Endodermal cell (in vitro differentiated cells): ENCODE measurements at regions not wholly inside any gene's neighbourhood (a gene's known extent, or its start where the extent isn't known, plus 50 kb on each side); places are given as distances from the start of the nearest gene placed in this dataset.

Experiments used
- DNase-seq: peaks from one replicate; pipeline ENCODE4 v3.0.0-alpha.2; 2017
- H3K27ac ChIP-seq: 2 replicates; pipeline ENCODE4 v1.5.1; 2013; ENCODE audit warnings: mild to moderate bottlenecking, low read depth, low read length, moderate library complexity
- H3K27me3 ChIP-seq: 2 replicates; pipeline ENCODE4 v1.6.1; 2013; ENCODE audit warnings: mild to moderate bottlenecking, low read length, moderate library complexity; ENCODE audit not compliant: insufficient read depth, control insufficient read depth, poor library complexity, severe bottlenecking
- H3K36me3 ChIP-seq: 2 replicates; pipeline ENCODE4 v1.7.0; 2013; ENCODE audit warnings: mild to moderate bottlenecking, low read length, moderate library complexity; ENCODE audit not compliant: control insufficient read depth, insufficient read depth
- H3K4me1 ChIP-seq: one replicate; pipeline ENCODE4 v1.7.0; 2013; ENCODE audit warnings: low read length; ENCODE audit not compliant: control insufficient read depth, insufficient read depth
- H3K4me3 ChIP-seq: 2 replicates; pipeline ENCODE4 v1.5.1; 2013; ENCODE audit warnings: mild to moderate bottlenecking, low read length, moderate library complexity
- H3K9ac ChIP-seq: 2 replicates; pipeline ENCODE4 v1.6.1; 2013; ENCODE audit warnings: mild to moderate bottlenecking, low read length, moderate library complexity; ENCODE audit not compliant: poor library complexity, severe bottlenecking; ENCODE audit errors: extremely low read depth
- H3K9me3 ChIP-seq: 2 replicates; pipeline ENCODE4 v1.6.1; 2013; ENCODE audit warnings: mild to moderate bottlenecking, low read length, moderate library complexity; ENCODE audit not compliant: control insufficient read depth
- H3K27ac Mint-ChIP-seq: 2 replicates; pipeline ENCODE4 v1.8.0; 2020; ENCODE audit warnings: mixed read lengths
- H3K27me3 Mint-ChIP-seq: 2 replicates; pipeline ENCODE4 v1.8.0; 2021; ENCODE audit warnings: mild to moderate bottlenecking, mixed read lengths; ENCODE audit not compliant: insufficient read depth
- H3K36me3 Mint-ChIP-seq: 2 replicates; pipeline ENCODE4 v1.8.0; 2020; ENCODE audit warnings: low read depth, mixed read lengths
- H3K4me1 Mint-ChIP-seq: 2 replicates; pipeline ENCODE4 v1.8.0; 2020; ENCODE audit warnings: mixed read lengths
- H3K4me3 Mint-ChIP-seq: 2 replicates; pipeline ENCODE4 v1.8.0; 2020; ENCODE audit warnings: mild to moderate bottlenecking, moderate library complexity, mixed read lengths
- H3K9me3 Mint-ChIP-seq: 2 replicates; pipeline ENCODE4 v1.8.0; 2020; ENCODE audit warnings: mild to moderate bottlenecking, mixed read lengths
- WGBS, 2 experiments: methylation state at CpG; one replicate each; pipeline versions ENCODE4 v1.1.5 to v1.1.7; 2013; ENCODE audit warnings: missing lambda C conversion rate in 2 of 2, mixed read lengths in 1 of 2; ENCODE audit not compliant: insufficient coverage in 1 of 2, insufficient read length in 1 of 2; 5-methylcytosine and 5-hydroxymethylcytosine counted together
- TF ChIP-seq, protein P1 (sequence below): fragments of 200-600 bp; sonication (generic); conservative IDR thresholded peaks from 2 replicates; pipeline ENCODE4 v1.5.0; 2021; ENCODE audit warnings: antibody characterized with exemption, mild to moderate bottlenecking

GRCh38 chr2:41445865-41446264 is 602.0 kb upstream of the PKDCC start:
- 81 to 94% methylated on average over 2 to 4 of the region's 4 CpGs for WGBS, 2 experiments
- TF ChIP-seq, protein P1, sequence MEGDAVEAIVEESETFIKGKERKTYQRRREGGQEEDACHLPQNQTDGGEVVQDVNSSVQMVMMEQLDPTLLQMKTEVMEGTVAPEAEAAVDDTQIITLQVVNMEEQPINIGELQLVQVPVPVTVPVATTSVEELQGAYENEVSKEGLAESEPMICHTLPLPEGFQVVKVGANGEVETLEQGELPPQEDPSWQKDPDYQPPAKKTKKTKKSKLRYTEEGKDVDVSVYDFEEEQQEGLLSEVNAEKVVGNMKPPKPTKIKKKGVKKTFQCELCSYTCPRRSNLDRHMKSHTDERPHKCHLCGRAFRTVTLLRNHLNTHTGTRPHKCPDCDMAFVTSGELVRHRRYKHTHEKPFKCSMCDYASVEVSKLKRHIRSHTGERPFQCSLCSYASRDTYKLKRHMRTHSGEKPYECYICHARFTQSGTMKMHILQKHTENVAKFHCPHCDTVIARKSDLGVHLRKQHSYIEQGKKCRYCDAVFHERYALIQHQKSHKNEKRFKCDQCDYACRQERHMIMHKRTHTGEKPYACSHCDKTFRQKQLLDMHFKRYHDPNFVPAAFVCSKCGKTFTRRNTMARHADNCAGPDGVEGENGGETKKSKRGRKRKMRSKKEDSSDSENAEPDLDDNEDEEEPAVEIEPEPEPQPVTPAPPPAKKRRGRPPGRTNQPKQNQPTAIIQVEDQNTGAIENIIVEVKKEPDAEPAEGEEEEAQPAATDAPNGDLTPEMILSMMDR, result no peak
- Histone ChIP-seq H3K27ac (no peak overlapping the region), H3K9ac (no peak overlapping the region), H3K36me3 (no peaks in the 10 kb centered on the region), H3K27me3 (no peaks in the 10 kb centered on the region), H3K4me3 (no peak overlapping the region), H3K9me3 (no peaks in the 10 kb centered on the region), H3K4me1 (no peaks in the 10 kb centered on the region)
- Mint-ChIP-seq H3K4me3 (no peak overlapping the region), H3K9me3 (no peaks in the 10 kb centered on the region), H3K4me1 (no peaks in the 10 kb centered on the region), H3K27ac (no peak overlapping the region), H3K27me3 (no peaks in the 10 kb centered on the region), H3K36me3 (no peaks in the 10 kb centered on the region)
- no peak for DNase-seq

- Histone ChIP-seq H3K9me3 (no peaks in the 10 kb centered on the region), H3K27ac (no peak overlapping the region), H3K4me1 (no peaks in the 10 kb centered on the region), H3K36me3 (no peaks in the 10 kb centered on the region), H3K4me3 (no peak overlapping the region), H3K27me3 (no peaks in the 10 kb centered on the region), H3K9ac (no peak overlapping the region)
- 82 to 100% methylated on average over 1 of the region's 1 CpG for WGBS, 2 experiments
- no peaks in the 10 kb centered on the region for H3K27me3 Mint-ChIP-seq
- H3K36me3 Mint-ChIP-seq, result no peaks in the 10 kb centered on the region
- TF ChIP-seq, protein P1, result no peak
- H3K4me1 Mint-ChIP-seq, result no peaks in the 10 kb centered on the region
- no peak for DNase-seq
- no peak overlapping the region for H3K4me3 Mint-ChIP-seq
- H3K27ac Mint-ChIP-seq, result no peak overlapping the region
- no peaks in the 10 kb centered on the region for H3K9me3 Mint-ChIP-seq
These were observed 601.6 kb upstream of the PKDCC start for GRCh38 chr2:41446266-41446665.

DNA sequence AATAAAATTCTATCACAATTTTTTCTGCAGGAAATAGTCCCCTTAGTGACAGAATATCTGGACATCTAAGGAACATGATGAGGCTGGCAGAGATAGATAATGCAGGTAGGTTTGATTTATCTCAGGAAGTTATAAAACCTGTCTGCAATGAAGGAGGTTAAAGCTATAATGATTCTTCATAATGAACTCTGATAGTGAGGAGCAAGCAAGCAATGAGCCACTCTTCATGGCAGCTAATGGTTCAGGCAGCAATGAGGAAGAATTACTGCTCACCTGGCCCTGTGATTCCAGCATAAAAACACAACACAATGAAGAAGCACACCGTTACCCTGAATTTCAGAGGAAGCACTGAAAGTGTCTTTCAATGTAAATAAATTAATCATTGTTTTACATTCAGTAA is 599.6 kb upstream of the PKDCC start:
- Mint-ChIP-seq H3K36me3 (no peaks in the 10 kb centered on the region), H3K4me3 (no peak overlapping the region), H3K27me3 (no peaks in the 10 kb centered on the region), H3K9me3 (no peaks in the 10 kb centered on the region), H3K4me1 (no peaks in the 10 kb centered on the region), H3K27ac (no peak overlapping the region)
- Histone ChIP-seq H3K9ac (no peak overlapping the region), H3K4me3 (no peak overlapping the region), H3K27ac (no peak overlapping the region), H3K27me3 (no peaks in the 10 kb centered on the region), H3K9me3 (no peaks in the 10 kb centered on the region), H3K36me3 (no peaks in the 10 kb centered on the region), H3K4me1 (no peaks in the 10 kb centered on the region)
- WGBS, 2 experiments, result 90 to 100% methylated on average over 1 of the region's 1 CpG
- TF ChIP-seq, protein P1, result no peak
- no peak for DNase-seq
